ENCODE measurements at regions not wholly inside any gene's neighbourhood (a gene's known extent, or its start where the extent isn't known, plus 50 kb on each side); places are given as distances from the start of the nearest gene placed in this dataset.
"Not testable (repeated sequence)": the region's sequence is repeated elsewhere in the genome, so short reads cannot be mapped to it uniquely, and the experiment has no call there.

GRCh38 chrY:11789057-11789456 is 912.0 kb upstream of the USP9Y start:
- TF ChIP-seq POLR2A (IDR thresholded peaks at IDR 0.05) = not testable (repeated sequence)
- TF ChIP-seq, protein P1, sequence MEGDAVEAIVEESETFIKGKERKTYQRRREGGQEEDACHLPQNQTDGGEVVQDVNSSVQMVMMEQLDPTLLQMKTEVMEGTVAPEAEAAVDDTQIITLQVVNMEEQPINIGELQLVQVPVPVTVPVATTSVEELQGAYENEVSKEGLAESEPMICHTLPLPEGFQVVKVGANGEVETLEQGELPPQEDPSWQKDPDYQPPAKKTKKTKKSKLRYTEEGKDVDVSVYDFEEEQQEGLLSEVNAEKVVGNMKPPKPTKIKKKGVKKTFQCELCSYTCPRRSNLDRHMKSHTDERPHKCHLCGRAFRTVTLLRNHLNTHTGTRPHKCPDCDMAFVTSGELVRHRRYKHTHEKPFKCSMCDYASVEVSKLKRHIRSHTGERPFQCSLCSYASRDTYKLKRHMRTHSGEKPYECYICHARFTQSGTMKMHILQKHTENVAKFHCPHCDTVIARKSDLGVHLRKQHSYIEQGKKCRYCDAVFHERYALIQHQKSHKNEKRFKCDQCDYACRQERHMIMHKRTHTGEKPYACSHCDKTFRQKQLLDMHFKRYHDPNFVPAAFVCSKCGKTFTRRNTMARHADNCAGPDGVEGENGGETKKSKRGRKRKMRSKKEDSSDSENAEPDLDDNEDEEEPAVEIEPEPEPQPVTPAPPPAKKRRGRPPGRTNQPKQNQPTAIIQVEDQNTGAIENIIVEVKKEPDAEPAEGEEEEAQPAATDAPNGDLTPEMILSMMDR (IDR thresholded peaks at IDR 0.05) = not testable (repeated sequence)

All from esophagus squamous epithelium (tissue), 4 donors.